ENCODE measurements at regions not wholly inside any gene's neighbourhood (a gene's known extent, or its start where the extent isn't known, plus 50 kb on each side); places are given as distances from the start of the nearest gene placed in this dataset.

DNA sequence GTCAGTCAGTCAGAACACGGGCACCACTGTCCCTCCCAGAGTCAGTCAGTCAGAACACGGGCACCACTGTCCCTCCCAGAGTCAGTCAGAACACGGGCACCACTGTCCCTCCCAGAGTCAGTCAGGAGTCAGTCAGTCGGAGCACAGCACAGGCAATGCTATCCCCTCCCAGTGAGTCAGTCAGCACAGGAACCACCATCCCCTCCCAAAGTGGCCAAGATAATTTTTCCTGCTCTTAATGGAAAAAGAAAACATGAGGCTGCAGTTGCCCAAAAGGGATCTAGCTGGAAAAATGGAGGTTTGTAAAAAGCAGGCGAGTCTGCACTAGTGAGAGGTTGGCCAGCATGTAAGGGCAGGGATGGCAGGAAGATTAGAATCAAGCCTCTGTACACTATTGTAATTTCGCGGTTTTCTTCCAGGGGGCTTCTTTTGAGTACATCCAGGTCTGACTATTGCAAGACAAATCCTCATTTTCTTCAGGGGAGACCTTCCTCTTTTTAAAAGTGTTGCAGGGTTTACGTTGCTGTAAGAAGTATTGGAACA lies 213.8 kb downstream of the SIPA1L2 start:
- TF ChIP-seq, protein P1, sequence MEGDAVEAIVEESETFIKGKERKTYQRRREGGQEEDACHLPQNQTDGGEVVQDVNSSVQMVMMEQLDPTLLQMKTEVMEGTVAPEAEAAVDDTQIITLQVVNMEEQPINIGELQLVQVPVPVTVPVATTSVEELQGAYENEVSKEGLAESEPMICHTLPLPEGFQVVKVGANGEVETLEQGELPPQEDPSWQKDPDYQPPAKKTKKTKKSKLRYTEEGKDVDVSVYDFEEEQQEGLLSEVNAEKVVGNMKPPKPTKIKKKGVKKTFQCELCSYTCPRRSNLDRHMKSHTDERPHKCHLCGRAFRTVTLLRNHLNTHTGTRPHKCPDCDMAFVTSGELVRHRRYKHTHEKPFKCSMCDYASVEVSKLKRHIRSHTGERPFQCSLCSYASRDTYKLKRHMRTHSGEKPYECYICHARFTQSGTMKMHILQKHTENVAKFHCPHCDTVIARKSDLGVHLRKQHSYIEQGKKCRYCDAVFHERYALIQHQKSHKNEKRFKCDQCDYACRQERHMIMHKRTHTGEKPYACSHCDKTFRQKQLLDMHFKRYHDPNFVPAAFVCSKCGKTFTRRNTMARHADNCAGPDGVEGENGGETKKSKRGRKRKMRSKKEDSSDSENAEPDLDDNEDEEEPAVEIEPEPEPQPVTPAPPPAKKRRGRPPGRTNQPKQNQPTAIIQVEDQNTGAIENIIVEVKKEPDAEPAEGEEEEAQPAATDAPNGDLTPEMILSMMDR (conservative IDR thresholded peaks at IDR 0.05; ENCODE audit: low read depth, low read length) = no peak
- no peak for TF ChIP-seq EZH2 (IDR thresholded peaks at IDR 0.05; ENCODE audit: borderline replicate concordance, low read depth, low read length, poor library complexity, severe bottlenecking)
